Calu3 (cell line): ENCODE measurements at regions not wholly inside any gene's neighbourhood (a gene's known extent, or its start where the extent isn't known, plus 50 kb on each side); places are given as distances from the start of the nearest gene placed in this dataset.

ENCODE experiments used
- BruUV-seq: library from RNA; stranded (reverse); fragments of 400-500 nt; replicated peaks from 2 replicates; lab custom pipeline; 2021; lab: Mats Ljungman, UMichigan
- CTCF ChIA-PET: fragments of 300-600 bp; sonication (Branson Sonifier 250); formaldehyde crosslinking; loops from one replicate; lab custom pipeline; 2022; ENCODE audit warnings: antibody characterized with exemption; lab: Charles Lee
- DNase-seq: peaks from one replicate; pipeline ENCODE4 v3.0.0; 2022
- H3K27ac Mint-ChIP-seq: one replicate; pipeline ENCODE4 v1.8.0; 2022; ENCODE audit warnings: mixed read lengths; ENCODE audit not compliant: unreplicated experiment
- H3K27me3 Mint-ChIP-seq: one replicate; pipeline ENCODE4 v1.8.0; 2022; ENCODE audit warnings: mixed read lengths; ENCODE audit not compliant: unreplicated experiment
- H3K36me3 Mint-ChIP-seq: one replicate; pipeline ENCODE4 v1.8.0; 2022; ENCODE audit warnings: mild to moderate bottlenecking, moderate library complexity, mixed read lengths; ENCODE audit not compliant: insufficient read depth, unreplicated experiment
- H3K4me1 Mint-ChIP-seq: one replicate; pipeline ENCODE4 v1.8.0; 2022; ENCODE audit warnings: mild to moderate bottlenecking, low read depth, mixed read lengths; ENCODE audit not compliant: unreplicated experiment
- H3K4me3 Mint-ChIP-seq: one replicate; pipeline ENCODE4 v1.8.0; 2022; ENCODE audit warnings: mild to moderate bottlenecking, low read depth, moderate library complexity, mixed read lengths; ENCODE audit not compliant: unreplicated experiment
- H3K9me3 Mint-ChIP-seq: one replicate; pipeline ENCODE4 v1.8.0; 2022; ENCODE audit warnings: low read depth, mixed read lengths; ENCODE audit not compliant: unreplicated experiment
- intact Hi-C: fragments of 100-400 bp; cut with micrococcal nuclease; formaldehyde crosslinking; loops from one replicate; pipeline ENCODE4 v1.10.0; 2022; ENCODE audit not compliant: unreplicated experiment
- TF ChIP-seq, protein P1 (sequence below): fragments of 200-600 bp; IDR thresholded peaks from one replicate; pipeline ENCODE4 v1.8.0; 2022; ENCODE audit warnings: antibody characterized with exemption; ENCODE audit not compliant: unreplicated experiment

DNA sequence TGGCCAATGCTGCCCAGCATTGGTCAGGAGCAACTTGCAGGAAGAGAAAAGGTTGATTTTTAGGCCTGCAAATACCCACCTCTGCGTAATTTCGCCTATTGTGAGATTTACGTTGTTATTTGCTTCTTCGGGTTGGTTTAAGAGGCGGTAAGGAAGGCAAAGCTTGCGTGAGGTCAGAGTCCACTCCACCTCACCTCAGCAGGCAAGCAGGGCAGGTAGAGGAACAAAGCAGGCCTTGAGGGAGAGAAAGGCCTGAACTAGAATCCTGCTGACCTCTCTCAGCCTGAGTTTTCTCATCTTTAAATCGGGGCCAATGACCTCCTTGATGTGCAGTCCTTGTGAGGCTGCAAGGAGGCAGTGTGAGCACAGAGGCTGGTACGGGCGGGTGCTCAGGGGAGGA lies 239.1 kb downstream of the CDC5L start:
- Mint-ChIP-seq H3K4me1 (no peaks in the 10 kb centered on the region), H3K4me3 (no peak overlapping the region), H3K27me3 (peaks cover 44% of the 10 kb centered on the region), H3K27ac (no peak overlapping the region), H3K9me3 (no peaks in the 10 kb centered on the region), H3K36me3 (no peaks in the 10 kb centered on the region)
- TF ChIP-seq, protein P1, sequence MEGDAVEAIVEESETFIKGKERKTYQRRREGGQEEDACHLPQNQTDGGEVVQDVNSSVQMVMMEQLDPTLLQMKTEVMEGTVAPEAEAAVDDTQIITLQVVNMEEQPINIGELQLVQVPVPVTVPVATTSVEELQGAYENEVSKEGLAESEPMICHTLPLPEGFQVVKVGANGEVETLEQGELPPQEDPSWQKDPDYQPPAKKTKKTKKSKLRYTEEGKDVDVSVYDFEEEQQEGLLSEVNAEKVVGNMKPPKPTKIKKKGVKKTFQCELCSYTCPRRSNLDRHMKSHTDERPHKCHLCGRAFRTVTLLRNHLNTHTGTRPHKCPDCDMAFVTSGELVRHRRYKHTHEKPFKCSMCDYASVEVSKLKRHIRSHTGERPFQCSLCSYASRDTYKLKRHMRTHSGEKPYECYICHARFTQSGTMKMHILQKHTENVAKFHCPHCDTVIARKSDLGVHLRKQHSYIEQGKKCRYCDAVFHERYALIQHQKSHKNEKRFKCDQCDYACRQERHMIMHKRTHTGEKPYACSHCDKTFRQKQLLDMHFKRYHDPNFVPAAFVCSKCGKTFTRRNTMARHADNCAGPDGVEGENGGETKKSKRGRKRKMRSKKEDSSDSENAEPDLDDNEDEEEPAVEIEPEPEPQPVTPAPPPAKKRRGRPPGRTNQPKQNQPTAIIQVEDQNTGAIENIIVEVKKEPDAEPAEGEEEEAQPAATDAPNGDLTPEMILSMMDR: no peak
- CTCF ChIA-PET: interaction anchor here (1.9 kb wide), 1 partner anchor 151 kb away, joined by 10 read pairs; no protein-coding TSS in a partner anchor
- intact Hi-C loops: no loop called here
- DNase-seq: no peak
- no TSS peak for BruUV-seq

DNA sequence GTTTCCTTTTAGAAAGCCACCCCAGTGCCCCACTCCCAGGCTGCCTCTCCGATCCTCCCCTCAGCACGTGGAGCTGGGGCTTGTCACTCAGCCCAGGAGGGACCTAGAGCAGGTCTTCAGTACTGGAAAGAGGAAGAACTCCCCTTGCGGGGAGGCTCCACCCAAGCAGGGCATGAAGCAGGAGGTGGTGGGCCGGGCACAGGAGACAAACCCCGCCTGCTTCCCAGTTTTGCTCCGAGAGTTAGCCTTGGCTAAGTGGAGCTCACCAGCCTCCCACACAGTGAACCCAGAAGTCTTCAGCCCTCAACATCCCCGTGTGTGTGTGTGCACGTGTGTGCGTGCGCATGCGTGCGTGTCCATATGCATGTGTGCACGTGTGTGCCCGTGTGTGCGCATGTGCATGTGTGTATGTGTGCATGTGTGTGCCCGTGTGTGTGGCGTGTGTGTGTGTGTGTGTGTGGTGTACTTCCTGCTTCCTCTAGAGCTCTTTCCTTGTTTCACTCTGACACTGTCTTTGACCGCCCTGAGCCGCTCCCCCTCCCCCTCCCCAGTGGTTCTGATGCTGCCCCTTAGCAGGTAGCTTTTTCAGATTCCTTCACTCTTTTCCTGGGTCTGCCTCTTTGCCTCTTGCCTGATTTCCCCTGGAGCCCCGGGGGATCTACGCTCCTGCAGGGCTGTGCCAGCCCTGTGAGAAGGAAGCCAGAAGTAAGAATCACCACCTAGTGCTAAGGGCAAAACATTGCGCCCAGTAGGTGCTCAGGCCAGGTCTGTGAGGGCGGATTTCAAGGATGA lies 239.8 kb downstream of the CDC5L start:
- Mint-ChIP-seq H3K4me3 (no peak overlapping the region), H3K9me3 (no peaks in the 10 kb centered on the region), H3K27me3 (peaks cover 46% of the 10 kb centered on the region), H3K4me1 (no peaks in the 10 kb centered on the region), H3K36me3 (no peaks in the 10 kb centered on the region), H3K27ac (no peak overlapping the region)
- no TSS peak for BruUV-seq
- CTCF ChIA-PET: interaction anchor here (1.9 kb wide), 1 partner anchor 151 kb away, joined by 10 read pairs; no protein-coding TSS in a partner anchor
- TF ChIP-seq, protein P1: no peak
- DNase-seq: no peak
- intact Hi-C loops: no loop called here

DNA sequence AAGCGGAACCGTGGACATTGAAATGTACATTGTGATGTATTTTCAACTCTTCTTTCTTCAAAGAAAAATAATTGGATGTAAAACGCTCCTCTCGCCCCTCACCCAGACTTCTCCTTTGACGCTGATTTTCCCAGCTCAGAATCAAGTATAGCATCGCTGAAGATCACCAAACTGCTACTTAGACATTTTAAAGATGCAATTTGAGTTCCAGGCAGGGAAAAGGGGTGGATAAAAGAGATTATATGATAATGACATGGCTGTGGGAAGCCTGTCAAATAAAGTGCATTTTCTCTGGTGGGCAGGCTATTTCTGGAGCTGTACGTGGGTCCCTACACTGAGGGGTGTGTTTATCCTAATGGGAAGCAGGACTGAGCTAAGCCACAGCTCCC lies 240.4 kb downstream of the CDC5L start:
- TF ChIP-seq, protein P1: no peak
- CTCF ChIA-PET: interaction anchor here (1.9 kb wide), 1 partner anchor 152 kb away, joined by 10 read pairs; no protein-coding TSS in a partner anchor
- Mint-ChIP-seq H3K27ac (no peak overlapping the region), H3K27me3 (peaks cover 46% of the 10 kb centered on the region), H3K4me3 (no peak overlapping the region), H3K9me3 (no peaks in the 10 kb centered on the region), H3K4me1 (no peaks in the 10 kb centered on the region), H3K36me3 (no peaks in the 10 kb centered on the region)
- DNase-seq: no peak
- intact Hi-C loops: no loop called here
- no TSS peak for BruUV-seq

DNA sequence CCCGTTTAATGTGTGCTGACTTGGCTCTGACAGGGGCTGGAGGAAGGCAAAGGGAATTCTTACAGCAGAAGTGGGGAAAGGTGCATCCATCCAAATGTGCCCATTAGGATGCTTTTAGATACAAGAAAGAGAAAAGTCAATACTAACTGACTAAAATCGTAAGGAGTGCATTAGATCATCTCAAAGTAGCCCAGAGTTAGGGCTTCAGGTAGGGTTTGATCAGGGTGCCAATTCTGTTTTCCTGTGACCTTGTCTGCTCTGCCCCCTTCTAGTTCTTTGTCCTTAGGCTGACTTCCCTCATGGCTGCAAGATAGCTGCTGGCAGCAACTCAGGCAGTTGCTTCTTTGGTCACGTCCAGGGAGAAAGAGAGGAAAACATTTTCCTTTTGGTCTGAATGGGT lies 240.8 kb downstream of the CDC5L start:
- Mint-ChIP-seq H3K27me3 (peaks cover 46% of the 10 kb centered on the region), H3K4me3 (no peak overlapping the region), H3K9me3 (no peaks in the 10 kb centered on the region), H3K4me1 (no peaks in the 10 kb centered on the region), H3K27ac (no peak overlapping the region), H3K36me3 (no peaks in the 10 kb centered on the region)
- CTCF ChIA-PET: interaction anchor here (1.9 kb wide), 1 partner anchor 152 kb away, joined by 10 read pairs; no protein-coding TSS in a partner anchor
- no TSS peak for BruUV-seq
- TF ChIP-seq, protein P1: no peak
- intact Hi-C loops: no loop called here
- DNase-seq: no peak
